ENCODE measurements at regions not wholly inside any gene's neighbourhood (a gene's known extent, or its start where the extent isn't known, plus 50 kb on each side); places are given as distances from the start of the nearest gene placed in this dataset.

GRCh38 chr9:88303721-88304451 lies 84.4 kb upstream of the SPIN1 start:
- TF ChIP-seq CTCF (IDR thresholded peaks at IDR 0.05; ENCODE audit: low read depth, low read length) = no peak
- no peak overlapping the region for H3K4me3 ChIP-seq (replicated peaks in 1 of 2; ENCODE audit: low read depth in 2 of 2, low read length in 2 of 2)
- peak in 1 of 2 donors; percentile 34 for DNase-seq (ENCODE audit: low read depth in 2 of 2)

- no peak for DNase-seq (ENCODE audit: low read depth in 2 of 2)
- no peak for TF ChIP-seq CTCF (IDR thresholded peaks at IDR 0.05; ENCODE audit: low read depth, low read length)
- no peak overlapping the region for H3K4me3 ChIP-seq (replicated peaks in 1 of 2; ENCODE audit: low read depth in 2 of 2, low read length in 2 of 2)
Measured at GRCh38 chr9:88302579-88303324, 85.5 kb upstream of the SPIN1 start.

- no peak for DNase-seq (ENCODE audit: low read depth in 2 of 2)
- TF ChIP-seq CTCF (IDR thresholded peaks at IDR 0.05; ENCODE audit: low read depth, low read length) = no peak
- no peak overlapping the region for H3K4me3 ChIP-seq (replicated peaks in 1 of 2; ENCODE audit: low read depth in 2 of 2, low read length in 2 of 2)
Measured at GRCh38 chr9:88300556-88300955, 87.7 kb upstream of the SPIN1 start.

GRCh38 chr9:88291856-88292255 lies 96.4 kb upstream of the SPIN1 start:
- H3K4me3 ChIP-seq (replicated peaks in 1 of 2; ENCODE audit: low read depth in 2 of 2, low read length in 2 of 2) = no peak overlapping the region
- no peak for TF ChIP-seq CTCF (IDR thresholded peaks at IDR 0.05; ENCODE audit: low read depth, low read length)
- no peak for DNase-seq (ENCODE audit: low read depth in 2 of 2)

GRCh38 chr9:88291056-88291455 lies 97.2 kb upstream of the SPIN1 start:
- TF ChIP-seq CTCF (IDR thresholded peaks at IDR 0.05; ENCODE audit: low read depth, low read length) = no peak
- DNase-seq (ENCODE audit: low read depth in 2 of 2) = no peak
- H3K4me3 ChIP-seq (replicated peaks in 1 of 2; ENCODE audit: low read depth in 2 of 2, low read length in 2 of 2) = no peak overlapping the region

- no peak for DNase-seq (ENCODE audit: low read depth in 2 of 2)
- TF ChIP-seq CTCF (IDR thresholded peaks at IDR 0.05; ENCODE audit: low read depth, low read length) = no peak
- H3K4me3 ChIP-seq (replicated peaks in 1 of 2; ENCODE audit: low read depth in 2 of 2, low read length in 2 of 2) = no peak overlapping the region
Measured at GRCh38 chr9:88289532-88289931, 98.7 kb upstream of the SPIN1 start.
